ENCODE measurements at regions not wholly inside any gene's neighbourhood (a gene's known extent, or its start where the extent isn't known, plus 50 kb on each side); places are given as distances from the start of the nearest gene placed in this dataset.
"Not testable (repeated sequence)": the region's sequence is repeated elsewhere in the genome, so short reads cannot be mapped to it uniquely, and the experiment has no call there.

- DNase-seq (ENCODE audit: low spot score), result no peak
Observed at GRCh38 chr2:155528034-155528433, 804.5 kb downstream of the NR4A2 start.

- no peak for DNase-seq (ENCODE audit: low spot score)
Observed at GRCh38 chr2:155525199-155525598, 807.3 kb downstream of the NR4A2 start.

- no peak for DNase-seq (ENCODE audit: low spot score)
Observed at GRCh38 chr2:155519529-155520130, 812.9 kb downstream of the NR4A2 start.

GRCh38 chr2:155518094-155518493 lies 814.4 kb downstream of the NR4A2 start:
- no peak for DNase-seq (ENCODE audit: low spot score)

GRCh38 chr2:155517362-155517761 lies 815.2 kb downstream of the NR4A2 start:
- DNase-seq (ENCODE audit: low spot score), result no peak

GRCh38 chr2:155513248-155513647 lies 814.8 kb downstream of the KCNJ3 start:
- no peak for DNase-seq (ENCODE audit: low spot score)

- DNase-seq (ENCODE audit: low spot score), result no peak
Observed at GRCh38 chr2:155502766-155503165, 804.3 kb downstream of the KCNJ3 start.

GRCh38 chr2:155498106-155498505 lies 799.6 kb downstream of the KCNJ3 start:
- no peak for DNase-seq (ENCODE audit: low spot score)

- DNase-seq (ENCODE audit: low spot score), result no peak
Observed at GRCh38 chr2:155494744-155495143, 796.2 kb downstream of the KCNJ3 start.

GRCh38 chr2:155485141-155485842 lies 786.8 kb downstream of the KCNJ3 start:
- DNase-seq (ENCODE audit: low spot score), result no peak

- DNase-seq (ENCODE audit: low spot score), result no peak
Observed at GRCh38 chr2:155481141-155481540, 782.6 kb downstream of the KCNJ3 start.

- DNase-seq (ENCODE audit: low spot score), result not testable (repeated sequence)
Observed at GRCh38 chr2:155472018-155472417, 773.5 kb downstream of the KCNJ3 start.

GRCh38 chr2:155456222-155456621 lies 757.7 kb downstream of the KCNJ3 start:
- no peak for DNase-seq (ENCODE audit: low spot score)

GRCh38 chr2:155442755-155443372 lies 744.4 kb downstream of the KCNJ3 start:
- no peak for DNase-seq (ENCODE audit: low spot score)

- no peak for DNase-seq (ENCODE audit: low spot score)
Observed at GRCh38 chr2:155442088-155442487, 743.6 kb downstream of the KCNJ3 start.

GRCh38 chr2:155431004-155431507 lies 732.6 kb downstream of the KCNJ3 start:
- DNase-seq (ENCODE audit: low spot score), result no peak

GRCh38 chr2:155427470-155427869 lies 729.0 kb downstream of the KCNJ3 start:
- no peak for DNase-seq (ENCODE audit: low spot score)

- no peak for DNase-seq (ENCODE audit: low spot score)
Observed at GRCh38 chr2:155424518-155424917, 726.0 kb downstream of the KCNJ3 start.

GRCh38 chr2:155418753-155419152 lies 720.3 kb downstream of the KCNJ3 start:
- no peak for DNase-seq (ENCODE audit: low spot score)

- DNase-seq (ENCODE audit: low spot score), result no peak
Observed at GRCh38 chr2:155412598-155412997, 714.1 kb downstream of the KCNJ3 start.

GRCh38 chr2:155404433-155405002 lies 706.0 kb downstream of the KCNJ3 start:
- DNase-seq (ENCODE audit: low spot score), result no peak

GRCh38 chr2:155393406-155393805 lies 694.9 kb downstream of the KCNJ3 start:
- no peak for DNase-seq (ENCODE audit: low spot score)

GRCh38 chr2:155391613-155392130 lies 693.2 kb downstream of the KCNJ3 start:
- no peak for DNase-seq (ENCODE audit: low spot score)

Data from activated CD4-positive, alpha-beta T cell treated with anti-CD3 and anti-CD28 coated beads, Interleukin-2, Interleukin-4, amounts not matched to agents 100 ng/mL and 50 ng/mL, durations not matched to agents 16 hours and 8 hours (primary cell).